SK-N-SH treated with all-trans-retinoic acid at 6 μM for 48 hours (cell line): ENCODE measurements at regions not wholly inside any gene's neighbourhood (a gene's known extent, or its start where the extent isn't known, plus 50 kb on each side); places are given as distances from the start of the nearest gene placed in this dataset.

Experiments
- GLIS3 ChIP-seq: fragments of 250-450 bp; sonication (Bioruptor Pico); IDR thresholded peaks from 2 replicates; pipeline ENCODE4 v1.5.0; 2020; ENCODE audit warnings: mild to moderate bottlenecking, moderate library complexity
- RARB ChIP-seq: fragments of 250-450 bp; sonication (Bioruptor Pico); IDR thresholded peaks from 2 replicates; pipeline ENCODE4 v1.8.0; 2021; ENCODE audit warnings: mild to moderate bottlenecking, moderate library complexity
- TOX ChIP-seq: fragments of 250-450 bp; sonication (Bioruptor Pico); IDR thresholded peaks from 2 replicates; pipeline ENCODE4 v1.8.0; 2021; ENCODE audit warnings: mild to moderate bottlenecking, moderate library complexity, borderline replicate concordance
- ZFP3 ChIP-seq: fragments of 250-450 bp; sonication (Bioruptor Pico); IDR thresholded peaks from 2 replicates; pipeline ENCODE4 v1.5.0; 2020; ENCODE audit warnings: mild to moderate bottlenecking, moderate library complexity
- ZFP30 ChIP-seq: fragments of 450-650 bp; formaldehyde crosslinking; IDR thresholded peaks from 2 replicates; pipeline ENCODE4 v1.5.0; 2022; ENCODE audit warnings: mild to moderate bottlenecking, moderate library complexity
- ZNF565 ChIP-seq: fragments of 450-650 bp; formaldehyde crosslinking; conservative IDR thresholded peaks from 2 replicates; pipeline ENCODE4 v1.5.0; 2020; ENCODE audit warnings: low read depth, mild to moderate bottlenecking, moderate library complexity
- ZNF70 ChIP-seq: fragments of 450-650 bp; formaldehyde crosslinking; IDR thresholded peaks from 2 replicates; pipeline ENCODE4 v1.5.0; 2020; ENCODE audit warnings: mild to moderate bottlenecking, moderate library complexity
- TF ChIP-seq, protein P1 (sequence below): fragments of 250-450 bp; sonication (Bioruptor Pico); IDR thresholded peaks from 2 replicates; pipeline ENCODE4 v1.5.1; 2021; ENCODE audit warnings: mild to moderate bottlenecking, moderate library complexity
- TF ChIP-seq, protein P2 (sequence below): fragments of 250-450 bp; sonication (Bioruptor Pico); IDR thresholded peaks from 2 replicates; pipeline ENCODE4 v1.5.1; 2020; ENCODE audit warnings: low read depth, mild to moderate bottlenecking, moderate library complexity
- TF ChIP-seq, protein P3 (sequence below): fragments of 250-450 bp; sonication (Bioruptor Pico); IDR thresholded peaks from 2 replicates; pipeline ENCODE4 v1.8.0; 2020; ENCODE audit warnings: mild to moderate bottlenecking, moderate library complexity, borderline replicate concordance
- TF ChIP-seq, protein P4 (sequence below): fragments of 250-450 bp; sonication (Bioruptor Pico); IDR thresholded peaks from 2 replicates; pipeline ENCODE4 v1.8.0; 2021; ENCODE audit warnings: low read depth, mild to moderate bottlenecking, moderate library complexity, borderline replicate concordance

DNA sequence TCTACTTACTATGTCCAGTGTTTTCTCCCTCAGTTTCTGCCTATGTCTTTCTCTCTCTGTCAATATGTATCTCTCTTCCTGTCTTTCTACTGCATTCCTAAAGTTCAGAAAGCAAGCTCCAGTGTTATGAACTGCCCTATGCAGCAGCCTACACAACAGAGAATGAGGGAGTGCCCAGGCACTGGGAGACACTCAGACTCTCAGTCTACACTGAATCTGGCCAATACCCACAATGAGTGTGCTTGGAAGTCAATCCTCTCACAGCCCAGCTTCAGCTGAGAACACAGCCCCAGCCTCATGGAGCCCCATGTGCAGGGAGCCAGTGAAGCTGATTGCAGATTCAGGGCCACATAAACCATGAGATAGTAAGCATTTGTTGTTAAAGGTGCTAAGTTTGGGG lies 128.7 kb downstream of the ALG10 start:
- TF ChIP-seq ZNF70 (no peak), ZFP3 (CRISPR knock-in tag) (no peak), ZNF565 (CRISPR knock-in tag) (no peak), TOX (CRISPR knock-in tag) (no peak), RARB (CRISPR knock-in tag) (no peak), GLIS3 (no peak), ZFP30 (no peak)
- TF ChIP-seq, protein P1, sequence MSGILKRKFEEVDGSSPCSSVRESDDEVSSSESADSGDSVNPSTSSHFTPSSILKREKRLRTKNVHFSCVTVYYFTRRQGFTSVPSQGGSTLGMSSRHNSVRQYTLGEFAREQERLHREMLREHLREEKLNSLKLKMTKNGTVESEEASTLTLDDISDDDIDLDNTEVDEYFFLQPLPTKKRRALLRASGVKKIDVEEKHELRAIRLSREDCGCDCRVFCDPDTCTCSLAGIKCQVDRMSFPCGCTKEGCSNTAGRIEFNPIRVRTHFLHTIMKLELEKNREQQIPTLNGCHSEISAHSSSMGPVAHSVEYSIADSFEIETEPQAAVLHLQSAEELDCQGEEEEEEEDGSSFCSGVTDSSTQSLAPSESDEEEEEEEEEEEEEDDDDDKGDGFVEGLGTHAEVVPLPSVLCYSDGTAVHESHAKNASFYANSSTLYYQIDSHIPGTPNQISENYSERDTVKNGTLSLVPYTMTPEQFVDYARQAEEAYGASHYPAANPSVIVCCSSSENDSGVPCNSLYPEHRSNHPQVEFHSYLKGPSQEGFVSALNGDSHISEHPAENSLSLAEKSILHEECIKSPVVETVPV (CRISPR knock-in tag), result no peak
- TF ChIP-seq, protein P2, sequence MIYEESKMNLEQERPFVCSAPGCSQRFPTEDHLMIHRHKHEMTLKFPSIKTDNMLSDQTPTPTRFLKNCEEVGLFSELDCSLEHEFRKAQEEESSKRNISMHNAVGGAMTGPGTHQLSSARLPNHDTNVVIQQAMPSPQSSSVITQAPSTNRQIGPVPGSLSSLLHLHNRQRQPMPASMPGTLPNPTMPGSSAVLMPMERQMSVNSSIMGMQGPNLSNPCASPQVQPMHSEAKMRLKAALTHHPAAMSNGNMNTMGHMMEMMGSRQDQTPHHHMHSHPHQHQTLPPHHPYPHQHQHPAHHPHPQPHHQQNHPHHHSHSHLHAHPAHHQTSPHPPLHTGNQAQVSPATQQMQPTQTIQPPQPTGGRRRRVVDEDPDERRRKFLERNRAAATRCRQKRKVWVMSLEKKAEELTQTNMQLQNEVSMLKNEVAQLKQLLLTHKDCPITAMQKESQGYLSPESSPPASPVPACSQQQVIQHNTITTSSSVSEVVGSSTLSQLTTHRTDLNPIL (CRISPR knock-in tag), result no peak
- TF ChIP-seq, protein P3, sequence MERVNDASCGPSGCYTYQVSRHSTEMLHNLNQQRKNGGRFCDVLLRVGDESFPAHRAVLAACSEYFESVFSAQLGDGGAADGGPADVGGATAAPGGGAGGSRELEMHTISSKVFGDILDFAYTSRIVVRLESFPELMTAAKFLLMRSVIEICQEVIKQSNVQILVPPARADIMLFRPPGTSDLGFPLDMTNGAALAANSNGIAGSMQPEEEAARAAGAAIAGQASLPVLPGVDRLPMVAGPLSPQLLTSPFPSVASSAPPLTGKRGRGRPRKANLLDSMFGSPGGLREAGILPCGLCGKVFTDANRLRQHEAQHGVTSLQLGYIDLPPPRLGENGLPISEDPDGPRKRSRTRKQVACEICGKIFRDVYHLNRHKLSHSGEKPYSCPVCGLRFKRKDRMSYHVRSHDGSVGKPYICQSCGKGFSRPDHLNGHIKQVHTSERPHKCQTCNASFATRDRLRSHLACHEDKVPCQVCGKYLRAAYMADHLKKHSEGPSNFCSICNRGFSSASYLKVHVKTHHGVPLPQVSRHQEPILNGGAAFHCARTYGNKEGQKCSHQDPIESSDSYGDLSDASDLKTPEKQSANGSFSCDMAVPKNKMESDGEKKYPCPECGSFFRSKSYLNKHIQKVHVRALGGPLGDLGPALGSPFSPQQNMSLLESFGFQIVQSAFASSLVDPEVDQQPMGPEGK, result no peak
- TF ChIP-seq, protein P4, sequence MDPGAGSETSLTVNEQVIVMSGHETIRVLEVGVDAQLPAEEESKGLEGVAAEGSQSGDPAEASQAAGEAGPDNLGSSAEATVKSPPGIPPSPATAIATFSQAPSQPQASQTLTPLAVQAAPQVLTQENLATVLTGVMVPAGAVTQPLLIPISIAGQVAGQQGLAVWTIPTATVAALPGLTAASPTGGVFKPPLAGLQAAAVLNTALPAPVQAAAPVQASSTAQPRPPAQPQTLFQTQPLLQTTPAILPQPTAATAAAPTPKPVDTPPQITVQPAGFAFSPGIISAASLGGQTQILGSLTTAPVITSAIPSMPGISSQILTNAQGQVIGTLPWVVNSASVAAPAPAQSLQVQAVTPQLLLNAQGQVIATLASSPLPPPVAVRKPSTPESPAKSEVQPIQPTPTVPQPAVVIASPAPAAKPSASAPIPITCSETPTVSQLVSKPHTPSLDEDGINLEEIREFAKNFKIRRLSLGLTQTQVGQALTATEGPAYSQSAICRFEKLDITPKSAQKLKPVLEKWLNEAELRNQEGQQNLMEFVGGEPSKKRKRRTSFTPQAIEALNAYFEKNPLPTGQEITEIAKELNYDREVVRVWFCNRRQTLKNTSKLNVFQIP (CRISPR knock-in tag), result no peak
